Stimulated activated CD4-positive, alpha-beta T cell treated with anti-CD3 and anti-CD28 coated beads, Interleukin-4, amount 100 ng/mL, for 24 hours (primary cell): ENCODE measurements at regions not wholly inside any gene's neighbourhood (a gene's known extent, or its start where the extent isn't known, plus 50 kb on each side); places are given as distances from the start of the nearest gene placed in this dataset.
"Not testable (repeated sequence)": the region's sequence is repeated elsewhere in the genome, so short reads cannot be mapped to it uniquely, and the experiment has no call there.

Experiments
- DNase-seq: peaks from one replicate; pipeline ENCODE4 v3.0.0-alpha.2; 2020

DNA sequence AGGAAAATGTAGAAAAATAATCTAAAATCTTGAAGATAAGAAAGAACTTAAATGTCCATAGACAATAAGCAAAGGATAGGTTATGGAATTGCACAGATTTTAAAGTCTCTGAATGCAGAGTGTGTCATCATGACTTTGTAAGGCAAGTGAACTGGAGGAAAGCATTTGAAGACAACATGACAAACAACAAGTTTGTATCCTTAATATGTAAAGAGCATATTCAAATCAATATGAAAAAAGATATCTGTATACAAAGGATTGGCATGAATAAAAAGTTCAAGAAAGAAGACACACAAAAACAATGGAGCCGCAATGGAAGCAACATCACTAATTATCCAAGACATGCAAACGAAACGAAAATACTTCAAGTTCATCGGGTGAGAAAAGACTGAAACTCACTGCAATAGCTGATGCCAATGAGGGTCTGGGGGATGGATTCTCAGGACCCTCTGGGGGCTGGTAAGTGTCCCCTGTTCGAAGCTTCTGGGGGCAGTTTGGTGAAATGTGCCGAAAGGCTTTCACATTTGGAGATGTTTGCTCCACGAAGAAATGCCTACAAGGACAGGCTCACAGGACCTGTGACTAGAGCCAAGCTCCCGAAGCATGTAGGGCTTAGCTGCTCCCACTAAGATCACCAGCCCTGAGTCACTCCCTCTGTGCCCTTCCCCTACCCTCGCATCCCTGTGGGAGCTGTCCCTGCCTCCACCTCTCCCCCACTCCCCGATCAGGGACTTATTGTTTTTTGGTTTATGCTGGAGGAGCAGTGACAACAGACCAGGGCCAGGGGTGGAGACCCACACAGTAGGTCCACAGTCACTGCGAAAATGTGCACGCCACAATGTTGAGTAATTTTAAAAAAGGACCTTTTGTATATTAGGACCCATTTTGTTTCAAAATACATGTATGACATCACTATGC lies 345.7 kb upstream of the SFSWAP start:
- DNase-seq, result no peak

DNA sequence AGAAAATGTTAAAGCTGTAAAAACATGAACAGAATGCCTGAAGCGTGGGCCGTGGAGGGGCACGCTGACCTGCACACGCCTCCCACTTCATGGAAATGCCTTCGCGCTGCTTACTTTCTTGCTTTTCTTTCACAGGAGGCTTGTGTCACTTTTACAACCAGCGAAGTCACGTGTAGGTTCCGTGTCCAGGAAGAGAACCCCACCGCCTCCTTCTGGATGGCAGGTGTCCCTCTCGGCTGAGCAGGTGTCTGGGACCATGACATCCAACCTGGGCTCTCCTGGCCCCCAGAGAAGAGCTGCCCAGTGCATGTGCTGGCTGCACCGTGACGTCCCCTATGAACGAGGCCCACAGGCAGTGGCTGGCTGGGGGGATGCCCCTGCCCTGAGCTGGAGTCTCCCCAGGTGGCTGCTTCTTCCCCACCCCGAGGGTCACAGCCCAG lies 345.0 kb upstream of the SFSWAP start:
- no peak for DNase-seq

DNA sequence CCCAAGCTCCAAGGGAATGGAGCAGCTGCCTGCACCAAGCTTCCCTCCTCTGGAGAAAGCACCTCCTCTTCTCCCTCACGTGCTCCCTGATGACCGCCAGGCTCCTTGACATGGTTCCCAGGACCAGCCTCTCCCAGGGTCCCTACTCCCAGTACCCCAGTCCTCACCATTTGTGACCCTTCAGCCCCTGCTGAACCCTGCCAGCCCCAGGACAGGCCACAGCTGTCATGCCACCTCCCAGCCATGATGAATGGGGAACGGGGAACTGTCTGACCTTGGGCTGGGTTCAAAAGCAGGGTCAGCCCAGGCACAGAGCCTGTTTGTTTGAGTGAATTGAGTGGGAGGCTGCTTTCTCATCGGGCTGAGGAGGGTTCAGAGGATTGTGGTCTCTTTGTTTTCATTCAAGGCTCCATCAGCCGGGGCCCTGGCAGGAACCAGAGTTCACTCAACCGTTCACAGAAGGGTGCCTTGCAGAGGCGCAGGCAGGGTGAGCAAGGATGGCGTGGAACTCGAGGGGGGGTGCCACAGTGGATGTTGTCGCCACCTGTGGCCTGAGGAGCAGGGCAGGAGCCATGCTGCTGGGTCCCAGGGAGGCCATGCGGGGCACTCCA lies 344.5 kb upstream of the SFSWAP start:
- DNase-seq, result no peak

DNA sequence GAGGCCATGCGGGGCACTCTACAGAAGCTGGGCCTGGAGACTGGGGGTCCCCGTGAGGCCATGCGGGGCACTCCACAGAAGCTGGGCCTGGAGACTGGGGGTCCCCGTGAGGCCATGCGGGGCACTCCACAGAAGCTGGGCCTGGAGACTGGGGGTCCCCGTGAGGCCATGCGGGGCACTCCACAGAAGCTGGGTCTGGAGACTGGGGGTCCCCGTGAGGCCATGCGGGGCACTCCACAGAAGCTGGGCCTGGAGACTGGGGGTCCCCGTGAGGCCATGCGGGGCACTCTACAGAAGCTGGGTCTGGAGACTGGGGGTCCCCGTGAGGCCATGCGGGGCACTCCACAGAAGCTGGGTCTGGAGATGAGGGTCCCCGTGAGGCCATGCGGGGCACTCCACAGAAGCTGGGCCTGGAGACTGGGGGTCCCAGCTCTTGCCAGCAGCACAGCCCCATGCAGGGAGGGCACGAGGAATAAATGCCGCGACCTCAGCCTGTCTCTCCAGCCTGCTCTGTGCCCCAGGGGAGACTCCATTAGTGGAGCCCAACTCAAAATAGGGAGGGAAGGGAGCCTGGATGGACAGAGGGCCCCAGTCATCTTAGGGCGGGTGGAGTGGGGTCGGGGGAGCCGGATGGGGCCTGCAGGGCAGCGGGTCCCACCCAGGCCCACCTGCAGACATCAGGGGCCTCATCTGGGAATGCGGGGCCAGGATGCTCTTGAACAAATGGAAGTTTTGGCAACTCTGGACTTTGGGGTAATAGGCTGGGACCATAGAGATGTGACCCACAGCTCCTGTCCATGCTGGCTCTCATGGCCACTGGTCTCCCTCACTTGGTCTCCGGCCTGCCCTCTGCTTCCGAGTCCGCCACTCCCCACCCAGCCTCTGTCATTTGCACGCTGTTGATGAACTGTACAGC lies 343.6 kb upstream of the SFSWAP start:
- DNase-seq, result not testable (repeated sequence)

DNA sequence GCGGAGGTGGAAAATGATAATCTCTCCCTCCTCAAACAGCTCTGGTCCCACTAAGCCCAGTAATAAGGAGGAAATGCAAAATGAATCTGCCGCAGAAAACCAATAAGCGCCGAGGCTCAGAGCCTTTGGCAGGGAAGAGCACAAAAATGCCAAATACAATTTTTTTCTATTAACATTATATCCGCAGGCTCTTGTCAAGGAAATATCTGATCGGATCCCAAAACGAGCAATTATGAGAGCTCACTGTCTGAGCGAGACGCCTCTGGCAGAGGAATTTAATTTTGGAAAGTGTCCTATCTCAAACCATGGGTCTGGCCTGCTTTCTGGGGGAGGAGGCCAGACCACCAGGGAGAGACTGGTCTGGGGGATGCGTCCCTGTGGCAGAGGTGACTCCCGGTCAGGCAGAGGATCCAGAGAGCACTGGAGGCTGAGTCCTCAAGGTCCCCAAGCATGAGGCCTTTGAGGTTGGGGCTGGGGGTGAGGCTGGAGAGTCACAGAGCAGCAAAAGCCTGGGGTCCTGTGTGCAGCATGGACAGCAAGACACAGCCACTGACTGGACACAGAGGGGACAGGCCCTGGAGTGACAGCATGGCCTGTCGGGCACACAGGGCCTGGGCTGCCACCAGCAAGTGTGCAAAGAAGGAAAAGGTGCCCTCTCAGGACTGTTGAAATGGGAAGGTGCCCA lies 342.8 kb upstream of the SFSWAP start:
- no peak for DNase-seq

DNA sequence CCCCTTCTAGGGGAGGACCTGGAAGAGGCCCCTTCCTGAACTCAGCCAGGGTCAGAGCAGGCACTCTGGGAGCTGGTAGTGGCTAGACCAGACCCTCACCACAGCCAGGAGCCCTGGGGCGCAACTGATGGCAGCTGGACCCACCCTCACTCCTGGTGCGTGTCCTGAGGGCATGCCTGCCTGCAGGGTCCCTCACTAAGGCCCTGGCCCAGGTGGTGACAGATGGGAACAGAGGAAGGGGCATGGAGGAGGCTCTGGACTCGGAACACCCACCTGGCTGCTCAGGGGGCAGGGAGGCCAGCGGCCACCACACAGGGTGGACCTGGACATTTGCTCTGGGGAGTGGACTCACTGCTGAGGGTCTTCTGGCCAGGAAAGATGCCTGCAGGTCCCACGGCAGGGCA lies 342.2 kb upstream of the SFSWAP start:
- no peak for DNase-seq

DNA sequence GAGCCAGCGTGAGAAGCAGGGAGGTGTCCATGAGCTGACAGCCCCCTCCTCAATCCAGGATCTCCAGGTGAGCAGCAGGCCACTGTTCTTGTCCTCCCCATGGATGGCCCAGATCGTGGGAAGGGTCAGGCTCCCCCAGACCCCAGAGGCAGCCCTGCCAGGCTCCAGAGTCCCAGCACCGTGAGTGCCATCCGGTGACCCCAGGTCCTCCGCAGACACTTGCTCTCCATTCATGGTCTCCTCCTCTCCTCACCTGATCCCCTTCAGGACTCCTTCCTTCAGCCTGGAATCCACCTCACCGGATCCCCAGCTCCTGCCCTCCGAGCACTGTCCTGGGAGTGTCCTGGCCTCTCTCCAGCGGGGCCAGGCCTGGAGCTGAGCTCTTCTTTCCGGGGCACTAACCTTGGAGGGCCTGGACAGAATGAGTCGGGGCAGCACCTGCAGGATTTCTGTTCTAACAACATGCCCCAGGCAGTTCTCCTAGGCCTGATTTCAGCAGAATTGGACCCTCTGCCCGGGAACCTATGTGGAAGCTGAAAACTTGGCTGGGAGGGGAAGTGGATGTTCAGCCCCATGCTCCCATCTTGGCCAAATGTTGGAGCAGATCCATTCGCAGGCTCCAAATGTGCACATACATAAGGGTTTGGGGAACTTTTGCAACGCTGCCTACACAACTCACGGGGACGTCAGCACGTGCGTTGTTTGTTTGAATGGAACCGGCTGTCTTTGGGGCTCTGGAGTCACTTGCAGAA lies 341.6 kb upstream of the SFSWAP start:
- no peak for DNase-seq

DNA sequence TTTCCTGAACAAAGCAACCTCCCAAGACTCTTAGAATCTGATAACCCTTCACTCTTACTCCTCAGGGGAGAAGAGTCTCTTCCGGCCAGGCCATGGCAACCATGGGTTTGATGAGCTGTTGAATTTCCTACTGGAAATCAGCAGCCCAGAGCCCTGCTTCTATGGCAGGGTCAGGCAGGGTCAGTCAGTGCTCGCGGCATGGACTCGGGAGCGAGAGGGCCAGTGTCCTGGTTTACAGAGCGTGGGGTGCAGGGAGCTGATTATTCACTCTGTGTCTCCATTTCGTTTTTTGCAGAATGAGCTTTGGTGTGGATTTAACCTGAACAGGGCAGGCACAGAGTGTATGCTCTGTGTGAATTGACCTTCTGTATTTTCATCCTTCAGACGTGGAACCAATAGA lies 340.6 kb upstream of the SFSWAP start:
- DNase-seq, result no peak

DNA sequence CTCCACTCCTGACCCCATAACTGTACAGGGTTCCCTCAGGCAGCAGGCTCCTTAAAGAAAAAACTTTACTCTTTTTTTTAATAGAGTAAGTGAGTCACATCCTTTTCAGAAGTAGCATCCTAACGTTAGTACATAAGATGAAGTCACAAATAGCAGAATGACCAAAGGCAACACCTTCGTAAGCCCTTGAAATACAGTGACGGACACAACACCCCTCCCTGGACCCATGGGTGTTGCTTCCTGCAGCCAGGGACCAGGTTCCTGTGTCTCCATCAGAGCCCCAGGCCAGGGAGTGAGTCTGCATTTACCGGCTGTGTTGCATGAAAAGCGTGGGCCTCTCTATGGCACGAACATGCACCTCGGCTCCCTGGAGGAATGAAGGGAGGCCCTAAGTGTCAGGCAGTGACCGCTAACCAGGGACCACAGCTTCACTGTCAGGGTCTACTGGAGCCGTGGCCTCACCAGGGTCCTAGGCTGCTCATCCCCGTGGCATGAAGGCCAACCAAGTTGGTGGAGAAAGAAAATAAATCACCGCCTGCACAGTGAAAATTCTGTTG lies 340.0 kb upstream of the SFSWAP start:
- DNase-seq, result no peak

DNA sequence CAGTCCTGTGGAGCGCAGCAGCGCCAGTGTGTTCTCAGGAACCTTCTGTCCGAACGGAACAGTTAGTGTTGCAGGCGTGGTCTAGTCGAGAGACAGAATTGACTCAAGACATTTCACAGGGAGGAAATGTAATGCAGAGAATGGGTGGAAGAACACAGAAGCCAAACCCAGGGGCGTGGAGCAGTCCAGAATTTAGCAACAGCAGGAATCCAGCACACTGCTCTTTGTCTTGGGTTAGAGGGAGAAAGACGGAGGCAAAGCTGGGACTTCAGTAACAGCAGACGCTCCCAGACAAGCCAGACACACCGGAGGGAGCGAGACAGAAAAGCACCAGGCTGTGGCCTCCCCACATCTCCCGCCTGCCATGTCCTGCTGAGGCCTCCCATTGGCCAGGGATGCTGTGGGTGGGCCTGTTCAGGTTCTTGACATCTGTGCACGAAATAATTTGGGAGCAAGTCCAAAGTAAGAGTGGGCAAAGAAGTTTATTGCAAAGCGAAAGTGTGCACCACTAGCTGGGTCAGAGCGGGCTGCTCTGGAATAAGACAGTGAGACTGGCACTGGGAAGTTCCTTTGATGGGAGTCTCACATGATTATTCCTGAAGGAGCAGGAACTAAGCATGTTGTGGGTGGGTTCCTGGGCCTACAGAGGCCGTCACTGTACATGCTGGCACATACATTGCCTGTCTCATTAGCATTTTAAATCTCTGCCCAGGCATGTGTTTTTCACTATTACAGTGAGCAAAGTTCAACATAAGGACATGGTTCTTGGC lies 339.3 kb upstream of the SFSWAP start:
- DNase-seq, result no peak

DNA sequence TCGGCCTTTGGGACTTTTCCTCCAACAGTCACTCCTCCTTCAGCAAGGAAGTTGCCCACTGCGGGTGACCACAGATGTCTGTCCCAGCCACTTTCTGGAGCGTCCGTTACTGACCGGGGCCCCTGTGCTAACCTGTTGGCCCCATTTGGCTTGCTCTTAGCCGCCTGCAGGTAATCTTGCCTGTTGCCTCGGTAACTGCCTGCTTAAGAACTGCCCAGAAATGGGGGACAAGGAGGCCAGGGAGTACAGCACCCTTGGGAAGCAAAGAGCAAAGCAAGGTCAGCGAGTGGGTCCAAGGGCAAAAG lies 338.8 kb upstream of the SFSWAP start:
- DNase-seq, result no peak

DNA sequence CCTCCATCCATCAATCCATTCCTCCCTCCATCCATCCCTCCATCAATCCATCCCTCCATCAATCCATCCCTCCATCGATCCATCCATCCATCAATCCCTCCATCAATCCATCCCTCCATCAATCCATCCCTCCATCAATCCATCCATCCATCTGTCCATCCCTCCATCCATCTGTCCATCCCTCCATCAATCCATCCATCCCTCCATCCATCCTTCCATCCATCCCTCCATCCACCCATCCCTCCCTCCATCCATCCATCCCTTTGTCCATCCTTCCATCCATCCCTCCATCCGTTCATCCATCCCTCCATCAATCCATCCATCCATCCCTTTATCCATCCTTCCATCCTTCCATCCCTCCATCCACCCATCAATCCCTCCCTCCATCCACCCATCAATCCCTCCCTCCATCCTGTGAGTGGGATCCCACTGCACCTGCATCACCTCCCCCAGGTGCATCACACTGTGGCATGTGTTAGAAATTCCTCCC lies 338.1 kb upstream of the SFSWAP start:
- no peak for DNase-seq

DNA sequence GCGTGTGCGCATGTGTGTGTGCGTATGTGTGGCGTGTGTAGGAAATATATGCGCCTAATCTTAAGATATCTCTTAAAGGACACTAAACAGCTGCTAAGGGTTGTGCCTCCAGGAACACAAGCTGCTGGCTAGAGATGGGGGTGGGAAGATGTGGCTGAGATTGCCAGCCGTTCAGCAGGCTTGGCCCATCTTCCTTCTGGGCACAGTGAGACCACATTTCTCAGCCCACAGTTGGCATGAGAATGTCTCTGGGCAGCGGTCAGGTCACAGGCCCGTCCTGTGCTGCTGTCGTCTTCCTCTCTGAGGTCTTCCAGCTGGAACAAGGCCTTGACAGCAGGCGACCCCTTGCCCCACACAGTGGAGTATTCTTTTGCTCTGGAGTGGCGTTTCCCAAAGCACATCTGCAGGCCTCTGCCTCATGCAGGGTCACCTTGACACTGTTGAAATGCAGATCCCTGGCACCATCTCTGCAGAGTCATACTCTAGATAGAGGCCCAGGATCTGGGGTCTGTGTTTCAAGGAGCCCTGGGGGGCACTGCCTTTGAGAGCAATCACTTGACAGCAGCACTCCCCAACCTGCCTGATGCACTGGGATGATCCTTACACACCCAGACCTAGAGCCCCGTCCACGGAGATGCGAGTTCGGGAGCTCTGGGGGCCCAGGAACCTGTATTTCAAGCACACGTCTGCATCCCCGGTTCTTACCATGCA lies 335.5 kb upstream of the SFSWAP start:
- DNase-seq, result no peak

DNA sequence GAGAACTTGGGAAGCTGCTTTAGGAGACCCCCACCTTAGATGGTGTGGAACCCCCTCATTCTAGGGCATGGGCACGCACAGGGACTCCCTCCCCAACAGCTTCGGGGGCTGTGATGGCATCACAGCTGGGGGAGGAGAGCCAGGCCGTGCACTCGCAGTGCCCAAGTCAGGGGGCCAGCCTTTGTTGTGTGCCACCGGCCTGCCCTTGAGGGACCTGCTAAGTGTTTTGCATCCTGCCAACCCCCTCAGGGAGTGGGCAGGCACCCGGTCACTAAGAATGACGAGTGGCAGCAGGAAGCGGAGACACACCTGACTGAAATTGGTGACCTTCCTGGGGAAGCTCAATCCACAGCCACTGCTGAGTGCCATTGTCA lies 334.9 kb upstream of the SFSWAP start:
- no peak for DNase-seq

DNA sequence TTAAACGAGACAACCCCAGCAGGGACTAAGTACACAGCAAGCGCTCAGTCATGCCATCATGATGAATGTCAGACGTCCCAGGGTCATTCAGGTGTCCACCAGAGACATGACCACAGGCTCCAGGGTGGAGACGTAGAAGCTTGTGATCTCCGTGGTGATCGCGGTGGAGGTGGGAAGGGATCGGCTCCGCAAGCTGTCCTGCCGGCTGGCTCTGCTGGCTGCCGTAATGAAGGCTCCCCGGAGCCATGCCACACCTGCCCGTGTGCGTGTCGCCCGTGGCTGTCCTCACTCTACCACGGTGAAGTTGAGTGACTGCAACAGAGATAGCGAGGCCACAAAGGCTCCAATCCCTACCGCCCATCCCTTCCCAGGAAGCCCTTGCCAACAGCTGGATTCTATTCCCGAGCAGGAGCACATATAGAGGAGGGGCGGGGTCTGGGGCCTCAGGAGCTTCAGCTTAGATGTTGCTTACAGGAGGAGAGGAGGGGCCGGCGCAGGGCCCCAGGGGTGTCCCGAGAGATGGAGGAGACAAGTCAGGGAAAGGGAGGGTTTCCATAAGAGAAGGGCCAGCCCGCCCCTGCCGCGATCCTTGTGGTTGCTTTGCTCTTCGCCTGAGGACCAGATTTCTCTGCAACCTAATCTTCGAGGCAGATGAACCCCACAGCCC lies 332.6 kb upstream of the SFSWAP start:
- no peak for DNase-seq

DNA sequence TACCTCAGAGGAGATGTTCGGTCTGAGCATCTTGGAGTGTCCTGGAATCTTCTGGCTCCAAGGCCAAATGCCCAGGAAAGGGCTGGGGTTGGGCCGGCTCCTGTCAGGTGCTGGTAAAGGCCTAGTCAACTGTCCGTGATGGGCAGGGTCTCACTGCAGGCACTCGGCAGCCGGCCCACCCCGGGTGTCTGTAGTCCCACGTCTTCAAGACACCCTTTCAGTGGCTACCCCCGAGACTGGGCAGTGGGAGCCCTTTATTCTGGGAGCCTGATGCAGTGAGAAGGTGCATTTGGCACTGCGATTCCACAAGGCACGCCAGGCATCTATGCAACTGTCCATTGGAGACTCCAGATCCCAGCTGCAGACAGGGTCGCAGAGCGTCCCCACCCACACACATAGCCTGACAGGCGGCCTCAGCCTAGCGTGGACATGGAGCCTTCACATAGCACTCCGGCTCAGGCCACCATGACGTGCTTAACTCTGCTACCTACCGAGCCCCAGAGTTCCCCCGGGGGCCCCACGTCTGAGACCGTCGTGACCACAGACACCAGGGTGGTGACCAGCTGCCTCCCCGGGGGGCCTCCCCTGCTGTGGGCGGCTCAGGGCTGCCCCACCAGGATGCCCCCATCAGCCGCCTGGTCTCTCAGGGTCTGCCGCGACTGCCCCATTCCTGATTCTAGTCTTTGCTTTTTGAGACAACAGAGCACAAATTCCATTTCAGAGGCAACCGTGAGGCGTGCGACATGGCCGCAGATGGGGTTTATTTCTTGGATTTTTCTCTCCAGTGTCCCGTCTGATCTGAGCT lies 331.8 kb upstream of the SFSWAP start:
- DNase-seq, result no peak

DNA sequence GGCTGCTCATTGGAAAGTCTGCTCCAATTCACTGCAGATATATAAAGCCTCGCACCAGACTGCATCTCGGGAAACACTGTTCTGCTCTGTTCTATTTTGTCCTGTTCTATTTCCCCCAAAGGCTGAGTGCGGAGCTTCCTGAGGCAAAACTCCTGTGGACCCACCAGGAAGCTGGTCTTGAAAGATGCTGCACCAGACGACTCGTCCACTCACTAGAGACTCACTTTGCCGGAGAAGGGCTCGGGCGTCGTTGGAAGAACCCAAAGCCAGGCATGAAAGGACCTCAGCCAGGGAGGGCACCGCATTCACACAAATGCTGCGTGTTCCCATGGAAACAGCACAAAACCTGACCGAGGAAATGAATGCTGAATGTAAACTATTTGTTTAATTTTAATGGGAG lies 331.2 kb upstream of the SFSWAP start:
- DNase-seq, result no peak

DNA sequence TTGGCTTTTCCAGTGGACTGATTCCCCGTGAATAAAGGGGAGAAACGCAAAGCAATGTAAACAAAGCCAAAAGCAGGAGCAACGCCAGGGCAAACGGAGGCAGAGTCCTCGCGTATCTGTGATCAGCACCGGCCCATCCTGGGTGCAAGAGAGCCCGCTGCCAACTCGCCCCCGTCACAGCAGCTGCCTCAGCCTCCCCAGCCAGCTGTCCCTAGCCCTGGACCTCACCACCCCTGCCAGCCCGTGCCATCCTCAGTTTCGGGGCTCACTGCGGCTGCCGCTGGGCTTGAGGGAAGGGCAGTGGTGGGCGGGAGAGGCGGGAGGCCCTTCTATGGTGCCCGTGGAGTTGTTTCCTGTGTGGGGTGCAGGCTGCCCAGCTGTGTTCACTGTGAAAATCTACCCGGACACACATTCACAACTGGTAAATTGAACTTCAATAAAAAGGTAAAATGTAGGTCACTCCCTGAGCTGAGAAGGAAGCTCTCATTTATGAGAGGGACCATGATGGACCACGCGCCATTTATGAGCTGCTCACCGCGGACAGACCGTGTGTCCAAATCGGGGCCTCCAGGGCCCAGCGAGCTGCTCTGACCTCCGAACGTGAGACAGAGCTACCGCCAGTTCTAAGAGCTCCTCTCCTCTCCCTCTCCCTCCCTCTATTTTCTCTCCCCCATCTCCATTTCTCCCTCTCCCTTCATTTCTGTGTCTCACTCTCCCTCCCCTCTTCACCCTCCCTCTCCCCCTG lies 330.5 kb upstream of the SFSWAP start:
- DNase-seq, result no peak
